HS-27A (cell line): ENCODE measurements at regions not wholly inside any gene's neighbourhood (a gene's known extent, or its start where the extent isn't known, plus 50 kb on each side); places are given as distances from the start of the nearest gene placed in this dataset.
"Not testable (repeated sequence)": the region's sequence is repeated elsewhere in the genome, so short reads cannot be mapped to it uniquely, and the experiment has no call there.

Source experiments
- DNase-seq: peaks from one replicate; pipeline ENCODE4 v3.0.0-alpha.2; 2012; ENCODE audit warnings: low read depth, missing footprints

GRCh38 chr5:39968381-39968780 lies 543.6 kb upstream of the DAB2 start:
- DNase-seq, result no peak

DNA sequence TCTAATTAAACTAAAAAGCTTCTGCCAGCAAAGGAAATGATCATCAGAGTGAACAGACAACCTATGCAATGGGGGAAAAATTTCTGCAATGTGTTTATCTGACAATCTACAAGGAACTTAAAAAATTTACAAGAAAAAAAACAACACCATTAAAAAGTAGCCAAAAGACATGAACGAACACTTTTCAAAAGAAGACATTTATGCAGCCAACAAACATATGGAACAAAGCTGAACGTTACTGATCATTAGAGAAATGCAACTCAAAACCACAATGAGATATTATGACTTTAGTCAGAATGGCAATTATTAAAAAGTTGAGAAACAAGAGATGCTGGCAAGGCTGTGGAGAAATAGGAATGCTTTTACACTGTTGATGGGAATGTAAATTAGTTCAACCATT lies 530.4 kb upstream of the DAB2 start:
- no peak for DNase-seq

DNA sequence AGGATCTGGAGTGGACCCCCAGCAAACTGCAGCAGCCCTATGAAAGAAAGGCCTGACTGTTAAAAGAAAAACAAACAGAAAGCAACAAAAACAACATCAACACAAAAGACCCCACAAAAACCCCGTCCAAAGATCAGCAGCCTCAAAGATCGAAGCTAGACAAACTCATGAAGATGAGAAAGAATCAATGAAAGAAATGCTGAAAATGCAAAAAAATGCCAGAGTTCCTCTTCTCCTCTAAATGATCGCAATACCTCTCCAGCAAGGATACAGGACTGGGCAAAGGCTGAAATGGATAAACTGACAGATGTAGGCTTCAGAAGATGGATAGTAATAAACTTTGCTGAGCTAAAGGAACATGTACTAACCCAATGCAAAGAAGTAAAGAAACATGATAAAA lies 526.3 kb upstream of the DAB2 start:
- DNase-seq, result no peak

DNA sequence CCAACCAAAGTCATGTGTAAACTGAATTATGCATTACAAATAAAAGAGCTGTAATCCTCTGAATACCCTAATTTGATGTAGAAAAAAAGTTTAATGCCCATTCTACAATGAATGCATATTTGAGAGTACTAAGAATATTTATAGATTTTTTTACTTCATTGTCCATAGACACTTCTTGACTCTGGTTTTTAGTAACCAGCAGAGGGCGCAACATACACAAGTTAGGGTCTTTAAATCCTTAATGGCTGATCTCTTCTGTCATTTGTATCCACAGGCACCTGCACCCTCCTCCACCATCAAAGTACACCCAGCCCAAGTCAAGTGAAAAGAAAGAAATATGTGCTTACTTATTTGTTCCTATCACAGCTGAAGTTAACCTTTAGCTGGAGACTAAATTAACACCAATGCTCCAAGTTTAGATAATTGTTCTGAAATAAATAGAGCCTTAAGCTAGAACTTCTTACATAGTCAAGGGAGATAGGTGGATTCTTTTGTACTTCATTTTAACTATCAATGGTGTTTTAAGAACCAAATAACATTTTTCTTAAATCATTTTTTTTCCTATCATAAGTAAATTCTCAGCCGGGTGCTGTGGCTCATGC lies 524.2 kb upstream of the DAB2 start:
- peak; percentile 51 for DNase-seq

DNA sequence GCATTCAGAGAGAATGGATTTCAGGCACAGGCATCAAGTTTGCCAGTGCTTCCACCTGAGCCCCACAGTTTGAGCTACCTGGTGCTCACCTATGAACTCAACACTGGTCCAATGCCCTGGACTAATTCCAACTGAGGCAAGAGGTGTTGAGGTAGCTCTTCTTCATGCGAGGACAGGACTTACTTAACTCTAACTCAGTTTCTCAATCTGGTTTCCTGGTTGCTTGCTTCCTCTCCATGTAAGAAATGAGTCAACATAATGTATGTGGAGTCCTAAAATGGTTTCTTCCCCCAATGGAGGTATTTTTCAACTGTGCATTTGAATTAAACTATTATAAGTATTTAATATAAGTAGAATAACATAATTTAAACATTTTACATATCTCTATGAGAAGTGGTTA lies 523.6 kb upstream of the DAB2 start:
- no peak for DNase-seq

- DNase-seq, result no peak
These were observed 522.9 kb upstream of the DAB2 start for GRCh38 chr5:39947657-39948056.

GRCh38 chr5:39946356-39947045 lies 521.7 kb upstream of the DAB2 start:
- DNase-seq, result no peak

DNA sequence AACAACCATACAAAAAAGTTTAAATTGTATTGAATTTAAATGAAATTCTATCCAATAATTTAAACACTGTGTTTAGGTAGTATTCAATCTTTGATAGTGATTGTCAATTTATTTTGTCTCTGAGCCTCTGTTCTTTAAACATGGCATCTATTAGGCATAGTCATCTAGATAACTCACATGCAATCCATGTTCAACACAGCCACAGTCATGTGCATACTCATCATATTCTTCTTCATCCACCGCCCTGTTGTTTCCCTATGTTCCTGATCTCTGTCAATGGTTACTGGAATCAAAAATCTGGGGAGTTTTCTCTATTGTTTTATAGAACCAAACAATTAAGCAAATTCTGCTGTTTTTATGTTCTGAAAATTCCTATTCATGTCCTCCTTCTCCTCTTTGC lies 521.1 kb upstream of the DAB2 start:
- no peak for DNase-seq

- no peak for DNase-seq
These were observed 519.0 kb upstream of the DAB2 start for GRCh38 chr5:39943811-39944210.

GRCh38 chr5:39942606-39943005 lies 517.8 kb upstream of the DAB2 start:
- DNase-seq, result no peak

- DNase-seq, result no peak
These were observed 516.6 kb upstream of the DAB2 start for GRCh38 chr5:39941416-39941815.

- DNase-seq, result no peak
These were observed 510.1 kb upstream of the DAB2 start for GRCh38 chr5:39934830-39935229.

DNA sequence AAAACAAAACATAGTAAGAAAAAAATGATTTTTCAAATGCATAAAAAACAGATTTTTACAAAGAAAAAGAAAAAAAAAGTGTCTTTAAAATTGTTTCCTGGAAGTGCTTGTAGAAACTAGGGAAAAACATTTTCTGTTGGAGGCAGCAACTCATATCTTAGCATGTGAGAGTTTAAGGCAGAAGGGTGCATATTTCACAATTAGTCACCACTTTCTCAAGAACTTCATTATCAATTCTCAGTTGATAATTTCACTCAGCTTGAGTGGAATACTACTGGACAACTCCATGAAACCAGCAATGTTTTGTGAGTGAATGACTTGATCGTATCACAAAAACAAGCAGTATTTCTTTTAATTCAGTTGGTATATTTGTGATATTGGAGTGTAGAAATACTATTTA lies 508.3 kb upstream of the DAB2 start:
- no peak for DNase-seq

DNA sequence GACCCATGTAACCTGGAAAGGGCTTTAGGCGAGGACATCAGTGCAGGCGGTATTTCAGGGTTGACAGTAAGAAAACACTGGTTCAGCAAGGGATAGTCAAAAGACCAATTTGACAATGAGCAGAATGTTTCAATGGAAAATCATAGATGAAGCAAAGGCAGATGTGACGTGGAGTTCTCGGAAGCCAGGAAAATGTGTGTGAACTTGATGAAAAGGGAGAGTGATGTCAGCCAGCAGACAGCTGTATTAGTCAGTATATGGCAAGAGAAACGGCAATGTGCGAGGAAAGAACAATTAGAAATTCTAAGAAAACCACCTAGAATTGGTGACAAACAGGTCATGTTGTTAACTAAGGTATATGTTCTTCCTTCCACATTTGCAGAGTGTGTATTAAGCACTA lies 503.9 kb upstream of the DAB2 start:
- no peak for DNase-seq

- no peak for DNase-seq
These were observed 495.1 kb upstream of the DAB2 start for GRCh38 chr5:39919876-39920275.

DNA sequence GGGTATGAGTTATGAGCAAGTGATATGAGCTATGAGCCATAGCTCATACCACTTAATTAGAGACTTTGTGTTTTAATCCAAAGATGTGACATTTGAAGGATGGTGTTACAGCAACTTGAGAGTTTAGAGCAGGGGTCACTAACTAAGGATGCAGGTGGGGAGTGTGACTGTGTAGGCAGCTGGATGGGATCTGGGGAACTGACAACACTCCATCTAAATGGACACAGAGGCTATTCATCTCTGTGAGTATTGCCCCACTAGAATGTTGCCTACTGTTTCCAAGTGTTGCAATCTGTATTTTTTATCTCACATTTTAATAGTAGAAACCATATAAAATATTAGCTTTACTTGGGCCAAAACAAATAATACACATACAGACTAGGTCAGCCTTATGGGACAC lies 488.1 kb upstream of the DAB2 start:
- DNase-seq, result no peak

- DNase-seq, result not testable (repeated sequence)
These were observed 482.6 kb upstream of the DAB2 start for GRCh38 chr5:39907267-39907951.

DNA sequence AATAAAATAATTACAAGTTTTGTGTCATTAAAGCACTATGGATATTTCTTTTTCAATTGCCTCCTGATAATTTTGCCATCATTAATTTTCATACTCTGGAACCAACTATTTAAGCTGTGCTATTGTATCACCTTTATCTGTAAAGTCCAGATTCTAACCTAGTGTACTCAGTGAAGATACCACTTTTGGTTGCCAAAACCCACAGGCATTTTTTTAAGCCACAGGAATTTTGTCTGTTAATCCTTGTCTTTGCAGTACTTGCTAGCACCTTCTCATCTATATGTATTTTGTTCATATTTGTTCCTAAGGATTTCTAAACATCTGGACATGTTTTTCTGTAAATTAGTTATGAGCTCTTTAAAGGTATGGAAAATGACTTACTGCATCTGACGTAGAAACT lies 481.4 kb upstream of the DAB2 start:
- DNase-seq, result peak; percentile 19

GRCh38 chr5:39905356-39905755 lies 480.6 kb upstream of the DAB2 start:
- DNase-seq, result no peak

DNA sequence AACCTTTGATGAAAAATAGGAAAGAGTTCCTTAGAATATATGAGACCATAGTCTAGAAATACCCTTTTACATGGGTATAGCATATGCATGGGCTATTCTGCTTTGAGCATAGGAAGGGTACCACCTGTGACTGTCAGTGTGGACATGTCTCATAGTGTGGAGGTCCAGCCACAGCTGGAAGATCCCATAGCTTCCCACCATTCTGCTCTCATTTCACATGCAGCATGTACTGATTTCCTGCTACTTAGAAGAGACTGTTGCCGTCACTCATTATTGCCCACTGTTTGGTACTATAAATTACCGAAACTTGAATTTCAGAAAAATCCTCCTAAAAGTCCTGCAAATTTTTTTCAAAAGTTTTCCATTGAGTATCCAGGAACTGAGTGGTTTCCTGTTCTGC lies 477.8 kb upstream of the DAB2 start:
- DNase-seq, result no peak

- no peak for DNase-seq
These were observed 474.0 kb upstream of the DAB2 start for GRCh38 chr5:39898731-39899130.

- no peak for DNase-seq
These were observed 471.9 kb upstream of the DAB2 start for GRCh38 chr5:39896706-39897105.

DNA sequence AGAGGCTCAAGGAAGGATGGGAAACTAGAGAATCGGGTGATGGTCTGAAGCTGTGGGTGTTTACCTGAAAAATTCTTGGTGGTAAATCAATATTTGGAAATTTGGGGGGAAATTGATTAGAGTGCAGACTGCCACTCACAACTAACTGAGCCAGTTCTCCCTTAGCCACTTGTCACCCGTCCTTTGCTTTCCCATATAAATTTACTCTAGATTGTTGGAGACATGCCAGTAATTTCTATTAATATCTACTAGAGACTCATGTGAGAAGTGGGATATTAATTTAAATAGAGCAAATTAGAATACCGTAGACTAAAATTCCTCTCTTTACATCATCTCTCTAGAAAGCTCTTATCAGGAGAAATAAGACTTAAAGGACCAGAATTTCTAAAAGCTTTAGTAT lies 471.3 kb upstream of the DAB2 start:
- DNase-seq, result no peak

DNA sequence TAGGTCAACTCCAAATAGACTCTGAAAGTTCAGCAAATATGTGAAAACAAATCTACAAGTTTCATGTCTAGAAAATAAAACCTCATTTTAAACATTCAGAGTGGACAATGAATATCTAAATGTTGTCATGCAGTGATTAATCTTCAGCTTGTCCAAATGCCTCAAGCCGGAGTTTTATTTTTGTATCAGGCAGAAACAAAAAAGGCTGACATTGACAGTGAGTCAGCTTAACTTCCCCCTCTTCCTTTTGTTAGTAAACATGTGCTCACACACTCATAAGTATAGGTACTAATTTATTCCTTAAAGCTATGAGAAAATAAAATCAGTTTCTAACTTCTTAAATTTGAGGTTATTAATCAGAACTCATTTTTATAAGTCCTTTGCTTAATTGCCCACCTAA lies 467.9 kb upstream of the DAB2 start:
- no peak for DNase-seq
